ENCODE measurements at regions not wholly inside any gene's neighbourhood (a gene's known extent, or its start where the extent isn't known, plus 50 kb on each side); places are given as distances from the start of the nearest gene placed in this dataset.
A peak's percentile ranks its signal among the peaks of the same experiment; 100 is the strongest.

GRCh38 chr12:67370979-67371378 is 101.8 kb downstream of the CAND1 start:
- no peak for DNase-seq

- no peak for DNase-seq
Measured at GRCh38 chr12:67377021-67377420, 107.9 kb downstream of the CAND1 start.

- DNase-seq: no peak
Measured at GRCh38 chr12:67377541-67377940, 108.4 kb downstream of the CAND1 start.

- no peak for DNase-seq
Measured at GRCh38 chr12:67382241-67382871, 113.2 kb downstream of the CAND1 start.

- no peak for DNase-seq
Measured at GRCh38 chr12:67386869-67387565, 117.9 kb downstream of the CAND1 start.

GRCh38 chr12:67388331-67389138 is 119.4 kb downstream of the CAND1 start:
- DNase-seq: no peak

- DNase-seq: no peak
Measured at GRCh38 chr12:67390273-67390672, 121.1 kb downstream of the CAND1 start.

- DNase-seq: no peak
Measured at GRCh38 chr12:67391034-67391433, 121.9 kb downstream of the CAND1 start.

- no peak for DNase-seq
Measured at GRCh38 chr12:67391656-67392055, 122.5 kb downstream of the CAND1 start.

GRCh38 chr12:67394550-67394949 is 125.4 kb downstream of the CAND1 start:
- peak; percentile 84 for DNase-seq

- DNase-seq: no peak
Measured at GRCh38 chr12:67400742-67401141, 131.6 kb downstream of the CAND1 start.

- DNase-seq: no peak
Measured at GRCh38 chr12:67410246-67410645, 141.1 kb downstream of the CAND1 start.

- no peak for DNase-seq
Measured at GRCh38 chr12:67410667-67411067, 141.5 kb downstream of the CAND1 start.

- no peak for DNase-seq
Measured at GRCh38 chr12:67411562-67411961, 142.4 kb downstream of the CAND1 start.

- no peak for DNase-seq
Measured at GRCh38 chr12:67413577-67413976, 144.4 kb downstream of the CAND1 start.

GRCh38 chr12:67414011-67414715 is 145.0 kb downstream of the CAND1 start:
- DNase-seq: no peak

GRCh38 chr12:67415473-67415872 is 146.3 kb downstream of the CAND1 start:
- DNase-seq: peak; percentile 39

- no peak for DNase-seq
Measured at GRCh38 chr12:67419810-67420209, 150.7 kb downstream of the CAND1 start.

- no peak for DNase-seq
Measured at GRCh38 chr12:67420506-67420905, 151.3 kb downstream of the CAND1 start.

GRCh38 chr12:67422081-67422480 is 152.9 kb downstream of the CAND1 start:
- no peak for DNase-seq

GRCh38 chr12:67424784-67425183 is 155.6 kb downstream of the CAND1 start:
- DNase-seq: no peak

GRCh38 chr12:67425394-67425793 is 156.2 kb downstream of the CAND1 start:
- no peak for DNase-seq

- DNase-seq: no peak
Measured at GRCh38 chr12:67426067-67426466, 156.9 kb downstream of the CAND1 start.

Data from femur (tissue), 1 donor.